GM18508 (cell line): ENCODE measurements at regions not wholly inside any gene's neighbourhood (a gene's known extent, or its start where the extent isn't known, plus 50 kb on each side); places are given as distances from the start of the nearest gene placed in this dataset.

Source experiments
- ATAC-seq: cut with Tn5 transposase; IDR thresholded peaks from one replicate; pipeline ENCODE4 v1.9.1; 2021; ENCODE audit warnings: moderate number of reproducible peaks; ENCODE audit not compliant: insufficient read depth, unreplicated experiment

DNA sequence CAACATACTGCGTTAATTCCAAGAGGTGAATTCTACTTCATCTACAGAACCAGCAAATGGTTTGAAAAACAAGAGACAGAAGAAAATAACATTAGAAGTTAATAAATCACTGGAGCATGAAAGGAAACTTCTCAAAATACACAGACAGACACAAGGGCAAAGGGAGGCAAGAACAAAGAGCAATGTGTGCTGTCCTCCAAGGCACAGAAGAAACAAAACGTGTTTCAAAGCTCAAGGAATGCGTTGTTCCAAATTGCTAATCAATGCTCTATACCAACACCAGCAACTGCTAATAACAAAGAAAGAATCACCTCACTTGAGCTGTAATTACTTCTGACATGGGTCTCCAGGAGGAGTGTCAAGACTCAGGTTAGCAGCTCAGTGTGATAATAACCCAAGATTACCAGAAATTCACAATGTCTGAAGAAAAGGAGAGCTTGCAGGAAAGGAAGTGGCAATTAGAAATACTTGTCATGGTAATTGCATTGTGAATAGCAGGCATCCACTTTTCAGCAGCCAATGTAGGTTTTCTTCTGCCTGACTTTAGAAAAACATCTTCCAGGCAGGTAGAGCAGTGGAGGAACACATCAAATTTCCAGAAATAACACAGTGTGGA, 175.4 kb downstream of the SEC16B start:
- no peak for ATAC-seq

DNA sequence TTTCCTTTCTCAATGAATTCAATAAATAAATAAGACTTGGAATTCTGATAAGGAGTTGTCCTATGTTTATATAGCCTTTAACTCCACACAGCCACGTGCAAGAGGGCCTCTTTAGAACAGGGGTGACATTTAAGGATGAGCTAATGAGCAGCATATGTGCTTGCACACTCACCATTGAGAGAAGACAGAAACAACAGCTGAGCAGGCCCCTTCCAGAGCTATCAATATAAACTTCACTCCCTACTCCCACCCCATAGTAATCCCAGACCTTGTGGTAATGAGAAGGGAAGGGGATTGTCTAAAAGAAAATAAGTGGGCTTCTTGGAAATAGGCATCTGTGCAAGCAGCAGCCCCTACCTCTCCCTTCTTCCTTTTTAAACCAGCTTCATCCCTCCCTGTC, 176.0 kb downstream of the SEC16B start:
- no peak for ATAC-seq

DNA sequence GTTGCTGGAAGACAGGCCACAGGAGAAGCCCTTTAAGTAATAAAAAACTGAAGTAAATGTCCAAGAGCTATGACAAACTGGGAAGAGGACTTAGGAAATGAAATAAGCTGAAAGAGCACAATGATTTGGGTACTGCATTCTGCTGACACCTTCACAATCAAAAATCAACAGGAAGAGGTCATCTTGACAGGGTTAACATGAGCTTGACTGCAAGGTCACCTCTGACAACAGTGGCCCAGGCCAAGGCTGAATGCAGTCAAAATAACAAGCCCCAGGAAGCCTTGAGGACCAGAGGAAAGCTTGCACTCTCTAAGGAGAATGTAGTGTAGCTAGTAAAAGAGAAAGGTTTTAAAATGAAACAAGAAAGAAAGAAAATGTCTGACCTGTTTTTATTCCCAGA, 179.3 kb downstream of the SEC16B start:
- no peak for ATAC-seq

DNA sequence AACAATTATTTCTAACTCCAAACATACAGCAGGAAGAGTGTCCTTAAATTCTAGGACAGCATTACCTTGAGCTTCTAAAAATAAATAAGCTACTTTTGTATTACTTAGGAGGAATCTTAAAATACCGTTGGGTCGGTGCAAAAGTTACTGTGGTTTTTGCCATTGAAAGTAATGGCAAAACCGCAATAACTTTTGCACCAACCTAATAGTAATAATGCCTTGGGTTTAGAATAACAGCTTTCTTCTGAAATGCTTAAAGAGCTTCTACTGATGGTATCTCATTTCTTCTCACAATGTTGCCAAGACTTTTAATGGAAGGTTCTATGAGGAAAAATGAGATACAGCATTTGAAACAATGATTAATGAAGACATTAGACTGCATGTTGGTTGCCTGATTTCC, 179.9 kb downstream of the SEC16B start:
- ATAC-seq, result no peak

DNA sequence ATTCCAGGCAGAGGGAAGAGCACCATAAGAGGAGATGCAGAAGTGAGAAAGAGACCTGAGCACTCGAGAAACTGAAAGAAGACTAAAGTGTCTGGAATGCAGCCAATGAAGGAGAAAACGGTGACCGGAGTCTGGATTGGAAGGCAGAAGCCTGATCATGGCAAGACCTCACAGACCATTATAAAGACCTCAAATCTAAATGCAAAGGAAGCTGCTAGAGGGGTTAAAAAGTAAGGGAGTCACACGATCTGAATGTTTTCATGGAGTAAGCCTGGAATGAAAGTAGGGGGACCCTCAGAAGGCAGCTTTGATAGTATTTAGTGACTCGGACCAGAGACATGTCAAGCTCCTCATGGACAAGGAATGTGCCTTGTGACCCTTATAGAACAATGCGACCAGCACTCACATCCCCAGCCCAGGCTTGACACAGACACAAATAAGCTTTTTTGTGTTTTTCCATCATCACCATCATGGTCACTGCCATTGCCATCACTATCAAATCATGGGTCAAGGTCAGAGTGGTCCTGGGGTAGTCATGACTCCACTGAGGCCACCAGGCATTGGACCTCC, 183.6 kb downstream of the SEC16B start:
- no peak for ATAC-seq

DNA sequence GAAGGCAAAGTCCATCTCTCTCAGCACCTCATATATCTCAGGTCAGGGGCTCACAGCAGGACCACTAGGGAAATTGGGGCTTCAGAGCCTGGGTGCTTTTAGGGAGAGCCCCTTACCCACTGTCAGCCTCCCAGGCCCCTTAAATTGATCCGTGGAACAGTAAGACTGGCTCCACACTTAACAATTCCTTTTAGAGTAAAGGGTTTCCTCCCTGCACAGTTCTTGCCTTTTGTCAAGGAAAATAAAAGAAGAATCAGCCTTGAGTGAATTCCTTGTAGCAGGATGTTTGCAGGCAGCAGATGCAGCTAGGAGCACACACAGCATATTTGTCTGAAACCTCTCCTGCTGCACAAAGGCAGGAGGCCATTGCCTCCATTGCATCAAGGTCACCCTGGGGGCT, 184.9 kb downstream of the SEC16B start:
- ATAC-seq, result no peak

DNA sequence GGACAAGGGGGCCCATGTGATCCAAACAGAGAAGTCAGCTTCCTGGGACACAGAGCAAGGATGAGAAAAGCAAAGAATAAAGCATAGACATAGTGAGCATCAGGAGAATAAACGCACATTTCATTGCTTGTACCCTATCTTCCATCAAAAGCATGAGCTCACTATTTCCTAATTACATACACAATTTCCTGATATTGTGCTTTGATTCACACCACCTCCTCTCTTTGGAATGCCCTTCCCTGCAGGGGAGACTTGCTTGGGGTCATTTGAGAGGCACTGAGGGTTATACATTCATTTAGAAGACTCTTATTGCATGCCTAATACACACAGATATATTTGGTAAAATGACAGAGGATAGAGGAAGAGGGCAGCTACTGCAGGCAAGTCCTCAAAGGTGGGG, 185.4 kb downstream of the SEC16B start:
- no peak for ATAC-seq

DNA sequence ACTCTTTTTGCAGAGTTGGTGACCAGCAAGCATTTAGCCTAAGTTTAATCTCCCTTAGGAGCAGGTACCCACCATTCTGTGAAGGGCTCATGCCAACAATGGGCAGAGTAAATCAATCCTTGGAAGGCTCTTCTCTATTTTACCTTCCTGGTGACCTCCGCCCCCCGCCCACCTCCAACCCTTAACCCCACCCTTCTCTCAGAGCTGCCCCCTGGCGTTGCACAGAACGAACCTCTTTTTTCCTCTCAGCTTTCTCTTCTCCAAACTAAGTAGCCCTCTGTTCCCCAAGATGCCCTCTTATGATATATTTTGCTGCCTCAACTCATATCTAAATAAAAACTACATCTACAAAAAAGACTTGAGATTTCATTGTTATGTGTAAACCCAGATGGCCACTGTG, 186.8 kb downstream of the SEC16B start:
- no peak for ATAC-seq

DNA sequence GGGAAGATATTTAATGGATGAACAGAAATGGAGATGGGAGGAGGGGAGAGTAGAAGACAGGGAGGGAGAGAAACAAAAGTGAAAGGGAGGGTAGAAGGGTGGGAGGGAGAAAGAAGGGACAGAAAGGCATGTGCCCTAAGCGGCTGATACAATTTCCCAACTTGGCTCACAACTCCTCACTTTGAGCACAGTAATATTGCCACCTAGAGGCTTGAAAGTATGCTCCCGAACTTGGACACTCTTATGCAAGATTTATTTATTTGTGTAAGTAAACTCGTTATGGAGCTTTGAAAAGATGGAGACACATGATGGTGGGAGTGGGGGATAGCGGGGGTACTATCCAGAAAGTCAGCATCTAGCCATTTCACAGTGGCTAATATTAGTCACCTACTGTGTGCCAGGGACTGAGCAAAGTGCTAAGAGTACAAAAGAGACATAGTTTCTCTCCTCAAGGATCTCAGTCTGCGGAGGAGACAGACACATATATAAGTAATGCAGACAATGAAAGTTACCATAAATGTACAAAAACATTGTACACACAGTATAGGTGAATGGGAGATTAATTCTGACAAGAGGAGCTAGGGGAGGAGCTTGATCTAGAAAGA, 189.7 kb downstream of the SEC16B start:
- ATAC-seq, result no peak

DNA sequence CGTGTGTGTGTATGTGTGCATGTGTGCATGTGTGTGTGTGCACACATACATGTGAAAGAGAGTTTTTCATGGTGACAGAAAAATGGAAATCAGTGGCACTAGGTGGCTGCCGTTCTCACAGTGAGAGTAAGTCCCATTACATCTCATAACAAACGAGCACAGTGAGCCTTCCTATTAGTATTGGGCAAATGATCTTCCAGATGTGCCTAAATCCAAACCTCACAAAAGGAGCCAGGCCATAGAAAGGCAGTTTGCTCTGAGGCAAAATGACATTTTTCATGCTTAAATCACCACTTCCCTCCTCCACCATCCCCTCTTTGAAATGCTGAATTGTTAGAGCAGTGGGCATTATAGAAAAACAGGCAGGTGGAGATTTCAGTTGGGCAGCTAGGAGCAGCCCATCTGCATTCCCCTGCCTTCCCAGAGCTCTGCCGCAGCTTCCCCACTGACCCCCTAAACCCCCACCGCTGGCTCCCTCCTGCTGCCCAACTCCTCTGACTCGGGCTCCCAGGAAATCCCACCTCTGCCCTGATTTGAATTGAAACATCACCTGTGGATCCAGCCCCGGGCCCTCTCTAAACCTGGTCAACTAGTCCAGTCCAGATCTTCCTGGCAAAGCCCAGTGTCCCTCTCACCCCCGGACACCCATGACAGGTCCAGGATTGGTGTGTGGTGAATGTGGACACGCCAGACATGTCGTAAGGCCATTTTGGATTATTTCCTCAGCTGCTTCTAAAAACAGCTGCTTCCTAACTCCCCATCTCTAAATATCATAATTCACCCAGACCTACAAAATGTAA, 190.5 kb downstream of the SEC16B start:
- no peak for ATAC-seq

DNA sequence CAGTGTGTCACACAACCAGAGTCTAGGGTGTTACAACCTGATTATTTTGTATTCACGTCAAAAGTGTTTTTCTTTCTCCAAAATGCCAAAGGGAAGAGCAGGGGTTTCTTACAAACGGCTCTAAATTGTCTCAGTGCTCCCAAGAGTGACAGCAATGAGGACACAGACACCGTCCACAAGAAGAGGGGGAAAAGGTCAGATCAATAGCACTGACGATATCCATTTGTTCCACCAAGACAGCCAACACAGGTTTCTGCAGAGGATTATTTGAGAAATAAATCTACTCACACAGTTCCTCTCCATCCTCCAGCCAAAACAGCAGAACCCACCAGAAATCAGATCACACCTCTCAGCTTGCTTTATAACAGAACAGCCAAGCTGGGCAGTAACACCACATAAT, 193.9 kb downstream of the SEC16B start:
- ATAC-seq, result no peak

DNA sequence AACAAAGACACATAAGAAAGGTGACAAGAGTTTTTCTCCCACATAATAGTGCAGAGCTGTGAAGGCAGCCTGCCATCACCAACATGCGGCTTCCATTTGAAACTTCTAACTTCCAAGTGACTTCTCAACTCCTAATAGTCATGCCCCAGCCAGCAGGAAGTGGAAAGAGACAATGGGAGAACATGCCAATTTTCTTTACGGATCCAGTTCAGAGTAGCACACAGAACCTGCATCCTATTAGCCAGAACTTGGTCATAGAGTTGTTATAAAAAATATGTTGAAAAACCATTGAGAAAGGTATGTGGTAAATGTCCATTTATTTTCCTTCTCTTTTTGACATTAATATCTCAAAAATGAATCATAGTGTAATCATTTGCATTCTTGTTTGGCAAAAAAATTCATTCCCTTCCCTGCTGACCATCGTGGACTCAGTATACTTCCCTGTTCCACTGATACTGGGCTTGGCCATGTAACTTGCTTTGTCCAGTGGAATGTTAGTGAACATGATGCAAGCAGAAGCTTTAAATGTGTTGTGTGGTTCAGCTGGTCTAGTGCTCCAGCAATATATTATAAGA, 197.4 kb downstream of the SEC16B start:
- no peak for ATAC-seq

DNA sequence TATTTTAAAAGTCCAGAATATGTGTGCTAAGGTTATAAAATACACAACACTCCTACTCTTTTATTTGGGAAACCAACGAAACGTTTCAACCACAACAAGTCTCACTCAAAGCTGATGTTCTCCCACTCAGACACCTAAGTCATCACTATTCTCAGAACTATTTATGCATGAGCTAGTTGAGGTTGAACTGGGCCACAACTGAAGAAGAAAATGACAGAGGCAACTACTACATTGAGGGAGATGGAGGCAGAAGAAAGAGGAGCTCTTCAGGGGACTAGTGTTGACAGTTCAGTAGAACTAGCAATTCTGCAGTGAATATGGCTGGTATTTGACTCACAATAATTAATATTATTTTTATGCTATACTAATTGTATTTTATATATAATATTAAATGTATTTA, 198.2 kb downstream of the SEC16B start:
- ATAC-seq, result no peak

DNA sequence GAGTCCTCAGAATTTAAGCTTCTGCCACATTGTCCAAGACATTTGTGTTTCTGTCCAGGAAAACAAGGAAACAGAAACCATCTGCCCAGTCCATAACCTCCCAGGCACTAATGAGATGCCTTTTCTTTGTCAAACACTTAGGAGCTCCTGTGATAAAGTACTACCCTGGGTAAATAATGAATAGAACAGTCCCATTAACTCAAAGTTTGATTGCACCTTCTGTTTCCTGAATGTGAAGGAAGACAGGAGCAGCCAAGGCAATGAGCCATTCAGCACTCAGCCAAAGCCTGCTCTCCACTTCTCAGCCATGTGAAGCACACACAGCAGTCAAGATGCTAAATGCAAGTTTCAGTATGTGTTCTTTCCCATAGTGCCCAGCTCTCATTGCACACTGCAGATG, 199.8 kb downstream of the SEC16B start:
- no peak for ATAC-seq

DNA sequence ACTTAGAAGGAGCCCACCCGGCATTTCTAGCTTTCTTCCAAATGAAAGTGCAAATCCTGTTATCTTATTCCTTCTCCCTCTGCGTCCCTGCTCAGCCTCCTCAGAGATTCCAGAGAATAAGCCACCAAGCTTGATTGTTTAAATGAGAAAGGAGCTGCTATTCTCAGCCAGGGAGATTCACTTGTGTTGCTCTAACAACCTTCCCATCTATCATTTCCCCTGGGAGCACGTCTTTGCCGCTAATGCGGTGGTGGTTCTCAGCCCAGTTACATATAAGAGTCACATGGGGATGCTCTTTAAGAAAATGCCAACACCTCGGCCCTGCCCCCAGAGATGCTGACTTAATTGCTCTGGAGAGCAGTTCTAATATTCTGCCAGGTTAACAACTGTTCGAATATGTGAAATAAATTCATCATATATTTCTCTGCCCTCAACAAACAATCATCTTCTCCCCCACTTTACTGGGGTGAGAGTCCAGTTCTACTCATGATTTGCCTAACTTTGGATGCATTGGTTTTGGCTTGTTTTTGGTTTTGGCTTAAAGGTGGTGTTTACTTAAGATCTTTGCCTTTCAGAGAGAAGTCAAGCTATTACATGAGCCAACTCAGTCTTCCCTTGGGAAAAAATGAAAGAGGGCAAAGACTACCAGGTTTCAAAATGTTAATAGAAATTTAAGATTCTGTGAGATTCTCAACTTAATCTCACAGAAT, 213.9 kb downstream of the SEC16B start:
- ATAC-seq, result no peak

DNA sequence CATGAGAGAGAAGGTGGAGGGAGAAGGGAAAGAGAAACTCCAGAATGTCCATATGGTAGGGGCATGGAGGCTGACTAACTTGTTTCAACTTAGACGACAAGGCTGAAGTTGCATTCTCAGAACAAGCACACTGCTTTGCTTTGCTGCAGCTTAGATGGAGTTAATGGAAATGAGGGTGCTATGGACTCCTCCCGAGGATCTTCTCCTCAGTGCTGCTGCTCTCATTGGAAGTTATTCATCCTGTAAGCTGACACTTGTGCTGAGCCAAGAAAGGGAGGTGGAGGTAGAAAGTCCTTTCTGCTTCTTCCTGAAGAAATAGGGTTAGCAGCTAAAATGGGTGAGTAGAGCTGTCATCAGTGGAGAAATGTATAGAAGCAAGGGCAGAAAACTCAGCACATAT, 215.3 kb downstream of the SEC16B start:
- ATAC-seq, result no peak

DNA sequence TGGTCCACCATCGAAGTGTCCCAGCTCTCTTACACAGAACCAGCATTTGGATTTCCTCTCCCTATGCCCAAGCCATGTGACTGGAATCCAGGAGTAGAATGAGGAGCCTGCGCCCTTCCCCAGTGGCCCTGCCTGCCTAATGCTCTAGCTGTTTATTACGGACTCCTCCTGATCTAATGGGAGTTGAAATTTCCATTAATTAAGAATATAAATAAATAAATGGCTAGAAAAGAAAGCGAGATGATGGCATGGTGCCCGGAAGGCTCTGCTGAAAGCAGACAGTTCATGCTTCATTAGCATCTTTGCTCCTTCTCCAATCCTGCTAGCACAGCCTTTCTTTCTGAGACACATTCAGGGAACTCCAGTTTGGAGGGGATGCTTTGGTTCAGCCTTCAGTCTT, 216.2 kb downstream of the SEC16B start:
- ATAC-seq, result no peak

DNA sequence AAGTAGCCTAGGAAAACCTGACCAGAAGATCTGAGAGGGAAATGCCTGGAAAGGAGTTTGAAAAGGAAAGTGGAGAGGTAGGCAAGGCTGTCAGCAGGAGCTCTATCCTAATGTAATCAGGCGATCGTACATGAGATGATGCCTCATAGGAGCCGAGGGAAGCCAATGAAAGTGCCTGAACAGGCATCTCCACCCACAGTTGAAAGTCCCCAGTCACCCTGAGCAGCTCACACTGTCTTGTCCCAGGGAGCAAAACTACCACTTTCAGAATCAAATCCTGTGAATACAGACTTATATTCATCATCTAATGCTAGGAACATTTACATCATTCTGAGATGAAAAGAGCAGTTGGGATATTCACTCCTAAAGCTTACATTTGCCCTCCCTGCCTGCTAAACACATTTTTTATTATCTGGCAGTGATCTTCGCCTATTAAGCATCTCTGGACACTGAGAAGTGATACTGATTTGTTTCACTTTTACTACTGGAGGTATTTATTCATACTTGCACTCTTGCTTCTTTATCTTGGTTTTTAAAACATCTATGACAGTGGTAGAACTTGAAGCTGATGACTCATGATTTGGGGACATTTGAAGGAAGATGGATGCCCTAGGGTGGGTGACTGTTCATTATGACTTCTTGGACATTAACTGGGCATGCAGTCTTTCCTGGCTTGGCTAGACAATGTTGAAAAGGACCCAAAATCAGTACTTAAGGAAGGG, 221.6 kb downstream of the SEC16B start:
- ATAC-seq, result no peak

DNA sequence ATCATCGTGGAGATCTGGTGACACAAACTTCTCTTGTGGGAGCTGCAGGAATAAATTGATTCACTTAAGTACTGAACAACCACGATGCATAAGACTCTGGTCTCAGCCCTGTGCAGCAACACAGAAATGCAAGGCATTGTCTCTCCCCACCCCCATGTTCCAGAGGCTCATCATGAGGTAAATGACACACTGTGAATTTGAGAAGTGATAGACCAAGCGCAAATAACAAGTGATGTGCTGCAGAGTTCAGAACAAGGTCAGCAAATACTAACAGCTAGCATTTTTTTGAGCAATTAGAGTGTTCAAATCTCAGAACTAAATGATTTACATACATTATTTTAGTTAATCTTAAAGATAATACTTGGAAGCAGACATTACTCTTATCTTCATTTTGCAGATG, 223.7 kb downstream of the SEC16B start:
- no peak for ATAC-seq

DNA sequence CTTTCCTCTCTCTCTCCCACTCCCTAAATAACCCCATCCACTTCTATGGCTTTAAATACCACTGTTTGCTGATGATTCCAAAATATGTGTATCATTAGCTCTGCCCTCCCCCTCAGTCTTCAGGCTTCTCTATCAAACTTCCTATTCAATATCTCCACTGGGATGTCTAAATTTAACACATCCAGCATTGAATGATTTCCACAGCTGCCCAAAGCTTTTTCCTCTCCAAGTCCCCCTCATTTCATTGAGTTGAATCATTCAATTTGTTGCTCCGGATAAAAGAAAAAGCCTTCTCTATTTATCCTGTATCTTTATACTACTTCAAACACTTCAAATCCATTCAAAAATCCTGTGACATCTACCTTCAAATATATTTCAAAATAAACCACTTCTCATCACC, 225.0 kb downstream of the SEC16B start:
- no peak for ATAC-seq
